ENCODE measurements at regions not wholly inside any gene's neighbourhood (a gene's known extent, or its start where the extent isn't known, plus 50 kb on each side); places are given as distances from the start of the nearest gene placed in this dataset.
"Not testable (repeated sequence)": the region's sequence is repeated elsewhere in the genome, so short reads cannot be mapped to it uniquely, and the experiment has no call there.

DNA sequence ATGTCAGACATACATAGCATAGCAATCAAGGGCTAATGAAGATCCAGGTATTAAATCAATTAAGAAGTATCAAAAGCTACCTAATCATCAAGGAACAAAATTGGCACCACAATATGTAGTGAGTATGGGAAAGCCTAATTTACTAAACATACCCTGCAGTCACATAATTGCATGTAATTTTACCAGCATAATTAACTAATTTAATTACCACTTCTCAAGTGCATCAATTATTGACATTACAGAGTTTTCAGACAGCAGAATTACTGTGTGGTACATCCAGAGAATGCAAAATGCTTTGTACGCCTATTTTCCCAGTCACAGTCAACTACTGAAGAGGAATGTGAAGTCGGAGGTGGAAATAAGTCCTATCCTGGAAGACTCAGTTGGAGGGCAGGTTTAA is 279.0 kb upstream of the ID4 start:
- Mint-ChIP-seq H3K4me3 (no peak overlapping the region), H3K4me1 (ENCODE audit: low read depth in 2 of 2) (no peaks in the 10 kb centered on the region), H3K9me3 (peaks cover 4% of the 10 kb centered on the region), H3K27me3 (no peaks in the 10 kb centered on the region), H3K36me3 (no peaks in the 10 kb centered on the region), H3K27ac (no peak overlapping the region)
- no peak for ATAC-seq
- no peak for DNase-seq (ENCODE audit: low spot score)

DNA sequence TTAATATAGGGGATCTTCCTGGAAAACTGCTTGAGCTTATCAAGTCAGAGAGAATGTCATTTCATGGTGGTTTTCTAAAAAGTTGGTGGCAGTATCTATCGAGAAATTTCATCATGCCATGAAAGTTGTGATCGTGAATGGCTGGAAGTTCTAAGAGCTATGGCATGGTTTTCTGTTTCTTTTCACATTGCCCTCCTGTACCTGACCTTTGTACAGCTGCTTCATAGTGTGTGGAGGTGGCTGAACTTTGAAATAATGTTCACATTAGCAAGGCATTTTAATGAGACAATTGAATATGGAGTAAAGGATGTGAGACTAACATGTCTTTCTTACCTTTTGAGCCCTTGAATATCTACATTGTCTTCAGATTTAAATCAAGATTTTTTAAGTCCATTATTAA is 278.2 kb upstream of the ID4 start:
- no peaks in the 10 kb centered on the region for H3K4me1 Mint-ChIP-seq (ENCODE audit: low read depth in 2 of 2)
- H3K4me3 Mint-ChIP-seq = no peak overlapping the region
- peaks cover 3% of the 10 kb centered on the region for H3K9me3 Mint-ChIP-seq
- no peaks in the 10 kb centered on the region for H3K36me3 Mint-ChIP-seq
- DNase-seq (ENCODE audit: low spot score) = no peak
- H3K27ac Mint-ChIP-seq = no peak overlapping the region
- H3K27me3 Mint-ChIP-seq = no peaks in the 10 kb centered on the region
- no peak for ATAC-seq

DNA sequence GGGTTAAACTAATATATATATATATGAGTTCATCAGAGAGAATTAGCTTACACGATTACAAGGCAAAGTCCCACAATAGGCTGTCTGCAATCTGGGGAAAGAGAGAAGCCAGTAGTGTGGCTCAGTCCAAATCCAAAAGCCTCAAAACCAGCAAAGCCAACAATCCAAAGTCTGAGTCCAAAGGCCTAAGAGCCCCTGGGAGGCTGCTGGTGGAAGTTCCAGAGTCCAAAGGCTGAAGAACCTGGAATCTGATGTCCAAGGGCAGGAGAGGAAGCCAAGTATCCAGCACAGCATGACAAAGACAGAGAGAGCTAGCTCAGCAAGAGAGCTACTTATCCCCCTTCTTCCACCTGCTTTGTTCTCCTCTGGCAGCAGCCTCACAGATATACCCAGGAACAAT is 274.7 kb upstream of the ID4 start:
- no peaks in the 10 kb centered on the region for H3K36me3 Mint-ChIP-seq
- no peak for ATAC-seq
- no peak for DNase-seq (ENCODE audit: low spot score)
- no peak overlapping the region for H3K4me3 Mint-ChIP-seq
- H3K27ac Mint-ChIP-seq = no peak overlapping the region
- peaks cover 5% of the 10 kb centered on the region for H3K9me3 Mint-ChIP-seq
- no peaks in the 10 kb centered on the region for H3K27me3 Mint-ChIP-seq
- no peaks in the 10 kb centered on the region for H3K4me1 Mint-ChIP-seq (ENCODE audit: low read depth in 2 of 2)

DNA sequence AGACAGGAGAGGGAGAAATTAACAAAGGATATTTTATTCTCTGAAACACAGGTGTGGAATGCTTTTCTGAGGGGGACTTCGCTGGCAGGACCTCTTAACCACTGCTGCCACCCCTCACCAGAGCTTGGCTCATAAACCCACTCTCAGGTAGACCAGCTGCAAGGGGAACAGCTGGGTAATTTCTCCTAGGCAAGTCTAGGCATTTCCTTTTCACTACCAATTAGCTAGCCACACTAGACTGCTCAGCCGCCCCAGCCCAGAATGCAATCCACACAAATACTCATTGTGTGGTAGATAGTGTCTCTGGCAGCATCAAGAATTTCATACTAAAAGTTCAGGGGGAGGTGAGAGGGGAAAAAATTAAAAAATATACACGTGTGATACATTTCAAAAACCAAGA is 267.6 kb upstream of the ID4 start:
- no peaks in the 10 kb centered on the region for H3K4me1 Mint-ChIP-seq (ENCODE audit: low read depth in 2 of 2)
- no peak overlapping the region for H3K27ac Mint-ChIP-seq
- peaks cover 11% of the 10 kb centered on the region for H3K9me3 Mint-ChIP-seq
- ATAC-seq = no peak
- no peaks in the 10 kb centered on the region for H3K27me3 Mint-ChIP-seq
- no peak for DNase-seq (ENCODE audit: low spot score)
- H3K36me3 Mint-ChIP-seq = no peaks in the 10 kb centered on the region
- no peak overlapping the region for H3K4me3 Mint-ChIP-seq

DNA sequence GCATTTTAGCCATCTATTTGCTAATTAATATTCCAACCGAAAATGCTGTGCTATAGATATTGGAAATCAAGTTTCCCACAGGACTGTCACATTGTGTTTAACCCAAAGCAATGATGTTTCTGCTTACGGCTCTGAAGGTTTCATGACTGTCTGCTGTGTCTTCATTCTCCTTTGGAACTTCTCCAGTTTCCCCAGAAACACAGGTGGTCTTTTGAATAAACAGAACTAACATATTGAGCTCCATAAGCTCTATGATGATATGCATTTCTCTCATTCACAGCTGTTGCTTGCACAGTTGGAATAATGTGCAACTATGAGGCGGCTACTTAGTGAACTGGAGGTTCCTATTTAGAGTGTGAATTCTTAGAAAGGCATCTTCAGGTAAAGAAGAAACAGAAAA is 266.0 kb upstream of the ID4 start:
- Mint-ChIP-seq H3K4me1 (ENCODE audit: low read depth in 2 of 2) (no peaks in the 10 kb centered on the region), H3K36me3 (no peaks in the 10 kb centered on the region), H3K4me3 (no peak overlapping the region), H3K27me3 (no peaks in the 10 kb centered on the region), H3K9me3 (peaks cover 9% of the 10 kb centered on the region), H3K27ac (no peak overlapping the region)
- no peak for DNase-seq (ENCODE audit: low spot score)
- no peak for ATAC-seq

DNA sequence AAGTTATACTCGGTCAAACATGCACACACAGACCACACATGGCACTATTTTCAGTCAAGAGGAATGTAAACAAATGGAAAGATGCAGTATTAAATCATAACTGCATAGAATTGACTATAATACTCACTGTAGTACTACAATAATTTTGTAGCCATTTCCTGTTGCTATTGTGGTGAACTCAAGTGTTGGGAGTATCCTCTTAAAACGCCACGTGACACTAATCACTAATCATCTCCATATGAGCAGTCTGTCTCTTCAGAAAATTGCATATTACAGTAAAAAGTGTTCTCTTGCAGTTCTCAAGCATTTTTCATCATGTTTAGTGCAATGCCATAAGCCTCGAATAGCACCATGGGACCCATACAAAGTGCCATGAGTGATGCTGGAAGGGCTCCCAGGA is 258.7 kb upstream of the ID4 start:
- DNase-seq (ENCODE audit: low spot score) (no peak), ATAC-seq (no peak)
- H3K36me3 Mint-ChIP-seq = no peaks in the 10 kb centered on the region
- H3K4me1 Mint-ChIP-seq (ENCODE audit: low read depth in 2 of 2) = no peaks in the 10 kb centered on the region
- no peak overlapping the region for H3K4me3 Mint-ChIP-seq
- peaks cover 4% of the 10 kb centered on the region for H3K9me3 Mint-ChIP-seq
- H3K27me3 Mint-ChIP-seq = no peaks in the 10 kb centered on the region
- H3K27ac Mint-ChIP-seq = no peak overlapping the region

DNA sequence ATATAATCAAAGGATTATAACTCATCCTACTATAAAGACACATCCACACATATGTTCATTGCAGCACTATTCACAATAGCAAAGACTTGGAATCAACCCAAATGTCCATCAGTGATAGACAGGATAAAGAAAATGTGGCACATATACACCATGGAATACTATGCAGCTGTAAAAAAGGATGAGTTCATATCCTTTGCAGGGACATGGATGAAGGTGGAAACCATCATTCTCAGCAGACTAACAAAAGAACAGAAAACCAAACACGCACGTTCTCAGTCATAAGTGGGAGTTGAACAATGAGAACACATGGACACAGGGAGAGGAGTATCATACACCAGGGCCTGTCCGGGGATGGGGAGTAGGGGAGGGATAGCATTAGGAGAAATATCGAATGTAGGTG is 253.0 kb upstream of the ID4 start:
- not testable (repeated sequence) for ATAC-seq; H3K4me3 Mint-ChIP-seq; H3K27ac Mint-ChIP-seq; H3K27me3 Mint-ChIP-seq; H3K4me1 Mint-ChIP-seq (ENCODE audit: low read depth in 2 of 2); DNase-seq (ENCODE audit: low spot score); H3K36me3 Mint-ChIP-seq; H3K9me3 Mint-ChIP-seq

DNA sequence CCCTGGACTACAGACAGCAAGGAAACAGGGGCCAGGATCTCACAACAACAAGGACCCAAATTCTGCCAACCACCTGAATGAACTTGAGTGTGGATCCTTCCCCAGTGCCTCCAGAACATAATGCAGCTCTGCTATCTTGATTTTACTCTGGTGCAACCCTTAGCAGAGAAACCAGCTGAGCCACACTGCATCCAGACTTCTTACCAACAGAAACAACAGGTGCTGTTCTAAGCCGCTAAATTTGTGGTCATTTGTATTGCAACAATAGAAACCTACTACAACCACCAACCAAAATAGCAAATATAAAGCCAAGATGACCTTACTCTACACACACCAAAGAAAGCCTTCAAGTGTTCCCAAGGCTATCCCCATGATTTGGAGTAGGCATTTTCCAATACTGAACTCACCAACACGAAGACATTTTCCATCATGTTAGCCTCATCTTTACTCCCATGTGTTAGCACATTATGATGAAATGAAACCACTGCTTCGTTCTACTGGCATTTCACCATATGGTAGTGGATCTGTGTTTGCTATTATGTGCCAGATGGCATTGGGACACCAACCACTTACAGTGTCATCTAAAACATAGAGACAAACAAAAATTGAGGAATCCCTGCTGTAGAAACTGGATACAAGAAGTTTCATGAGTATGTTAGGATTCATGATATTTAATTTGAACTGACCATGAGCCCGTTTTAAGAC is 249.8 kb upstream of the ID4 start:
- Mint-ChIP-seq H3K4me1 (ENCODE audit: low read depth in 2 of 2) (no peaks in the 10 kb centered on the region), H3K36me3 (no peaks in the 10 kb centered on the region), H3K4me3 (no peak overlapping the region), H3K27ac (no peak overlapping the region), H3K9me3 (peaks cover 3% of the 10 kb centered on the region), H3K27me3 (no peaks in the 10 kb centered on the region)
- no peak for DNase-seq (ENCODE audit: low spot score)
- no peak for ATAC-seq

DNA sequence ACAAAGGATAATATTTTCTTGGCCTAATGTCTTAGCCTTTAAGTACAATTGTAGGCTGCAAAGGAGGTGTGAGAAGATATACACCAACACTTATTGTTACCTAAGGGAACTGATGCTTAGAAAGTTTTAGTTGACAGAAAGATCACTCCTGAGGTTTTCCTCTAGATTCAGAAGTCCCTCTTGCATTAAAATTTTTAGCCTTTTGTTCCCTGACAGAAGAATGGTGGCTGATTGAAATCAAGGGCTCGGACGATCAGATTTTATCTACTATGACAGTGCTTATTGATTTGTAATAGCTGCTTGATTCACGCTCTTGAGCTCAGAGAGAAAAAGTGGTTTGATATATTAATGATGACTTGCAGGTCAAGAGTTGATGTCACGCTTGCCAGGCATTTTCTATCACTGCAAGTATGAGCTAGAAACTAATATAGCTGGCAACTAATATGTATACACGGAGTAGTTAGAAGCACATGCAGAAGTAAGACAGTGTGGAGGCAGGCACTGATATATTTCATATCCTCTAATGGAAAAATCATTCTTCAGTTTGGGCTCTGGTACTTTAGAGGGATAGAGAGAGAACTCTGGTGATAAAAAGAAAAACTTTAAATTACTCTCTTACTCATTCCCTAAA is 246.6 kb upstream of the ID4 start:
- ATAC-seq (no peak), DNase-seq (ENCODE audit: low spot score) (no peak)
- no peak overlapping the region for H3K4me3 Mint-ChIP-seq
- H3K9me3 Mint-ChIP-seq = no peaks in the 10 kb centered on the region
- no peaks in the 10 kb centered on the region for H3K36me3 Mint-ChIP-seq
- no peaks in the 10 kb centered on the region for H3K27me3 Mint-ChIP-seq
- no peaks in the 10 kb centered on the region for H3K4me1 Mint-ChIP-seq (ENCODE audit: low read depth in 2 of 2)
- H3K27ac Mint-ChIP-seq = no peak overlapping the region

DNA sequence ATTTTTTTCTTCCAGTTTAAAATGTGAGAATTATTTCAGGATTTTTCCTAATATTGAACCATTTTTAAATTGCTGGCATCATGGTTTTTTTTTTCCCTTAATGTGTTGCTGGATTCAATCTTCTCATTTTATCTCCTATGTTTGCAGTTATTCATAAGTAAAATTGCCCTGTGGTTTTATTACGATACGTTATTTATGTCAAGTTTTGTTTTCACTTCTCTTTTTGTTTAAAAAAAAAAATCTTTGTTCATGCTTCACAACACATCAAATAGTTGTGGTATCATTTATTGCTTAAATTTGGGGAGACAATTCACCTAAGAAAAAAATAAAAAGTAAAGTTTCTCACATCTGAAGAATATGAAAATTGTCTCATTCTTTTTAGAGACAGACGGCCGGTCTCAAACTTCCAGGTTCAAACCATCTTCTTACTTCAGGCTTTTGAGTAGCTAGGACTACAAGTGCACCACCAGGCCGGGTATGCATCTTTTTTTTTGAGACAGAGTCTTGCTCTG is 239.3 kb upstream of the ID4 start:
- Mint-ChIP-seq H3K4me3 (no peak overlapping the region), H3K36me3 (no peaks in the 10 kb centered on the region), H3K9me3 (no peaks in the 10 kb centered on the region), H3K27me3 (no peaks in the 10 kb centered on the region), H3K27ac (no peak overlapping the region), H3K4me1 (ENCODE audit: low read depth in 2 of 2) (no peaks in the 10 kb centered on the region)
- ATAC-seq (no peak), DNase-seq (ENCODE audit: low spot score) (no peak)

DNA sequence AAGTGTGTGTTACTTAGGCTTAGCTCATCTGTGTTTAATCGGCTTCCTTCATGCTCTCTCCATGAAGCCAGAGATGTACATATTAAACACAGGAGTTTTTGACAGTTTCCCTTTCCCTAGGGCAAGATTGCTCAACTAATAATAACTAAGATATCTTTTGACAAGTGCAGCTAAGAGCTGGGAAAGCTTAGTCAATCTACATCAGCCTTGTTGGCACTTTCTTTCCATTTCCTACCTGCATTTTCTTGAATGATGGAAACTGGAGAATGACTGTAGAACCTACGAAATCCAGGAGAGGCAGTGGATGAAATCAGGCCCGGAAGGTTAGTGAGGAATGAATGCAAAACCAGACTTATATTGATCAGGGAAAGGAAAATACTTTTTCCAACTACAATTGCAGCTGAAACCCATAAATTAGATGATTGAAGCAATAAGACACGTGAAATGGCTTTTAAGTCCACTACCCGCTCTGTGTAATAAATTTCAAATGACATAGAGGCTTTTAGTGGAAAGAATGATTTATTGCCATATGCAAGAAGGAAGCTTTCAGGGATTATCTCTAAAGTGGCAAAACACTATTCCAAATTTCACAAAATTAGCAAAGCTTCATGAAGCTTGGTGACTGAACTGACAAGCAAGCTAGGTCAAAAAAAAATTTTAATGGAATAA is 237.2 kb upstream of the ID4 start:
- ATAC-seq = no peak
- Mint-ChIP-seq H3K36me3 (no peaks in the 10 kb centered on the region), H3K9me3 (no peaks in the 10 kb centered on the region), H3K4me3 (no peak overlapping the region), H3K27ac (no peak overlapping the region), H3K4me1 (ENCODE audit: low read depth in 2 of 2) (no peaks in the 10 kb centered on the region), H3K27me3 (no peaks in the 10 kb centered on the region)
- DNase-seq (ENCODE audit: low spot score) = no peak

DNA sequence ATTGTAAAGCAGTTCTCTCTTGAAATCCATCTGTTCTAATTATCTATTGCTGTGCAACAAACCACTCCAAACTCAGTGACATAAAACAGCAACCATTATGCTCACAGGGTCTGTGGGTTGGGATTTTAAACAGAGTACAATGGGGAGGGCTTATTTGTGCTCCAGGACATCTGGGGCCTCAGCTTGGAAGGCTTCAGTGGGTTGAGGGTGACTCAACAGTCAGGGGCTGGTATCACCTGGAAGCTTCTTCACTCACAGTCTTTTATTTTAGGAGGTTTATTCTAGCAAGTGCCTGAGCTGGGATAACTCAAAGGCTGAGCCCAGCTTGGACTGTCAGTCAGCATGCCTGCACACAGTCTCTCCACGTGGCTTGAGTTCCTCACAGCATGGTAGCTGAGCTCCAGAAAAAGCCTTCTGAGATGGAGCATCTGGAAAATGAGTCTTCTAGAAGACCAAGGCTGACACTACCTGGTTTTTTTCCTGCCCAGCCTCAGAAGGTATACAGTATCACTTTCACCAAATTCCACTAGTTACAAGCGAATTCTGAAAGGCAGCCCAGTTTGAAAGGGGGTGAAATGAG is 234.6 kb upstream of the ID4 start:
- no peak overlapping the region for H3K27ac Mint-ChIP-seq
- no peaks in the 10 kb centered on the region for H3K4me1 Mint-ChIP-seq (ENCODE audit: low read depth in 2 of 2)
- H3K27me3 Mint-ChIP-seq = no peaks in the 10 kb centered on the region
- DNase-seq (ENCODE audit: low spot score) = no peak
- H3K9me3 Mint-ChIP-seq = no peaks in the 10 kb centered on the region
- no peak overlapping the region for H3K4me3 Mint-ChIP-seq
- no peak for ATAC-seq
- no peaks in the 10 kb centered on the region for H3K36me3 Mint-ChIP-seq

DNA sequence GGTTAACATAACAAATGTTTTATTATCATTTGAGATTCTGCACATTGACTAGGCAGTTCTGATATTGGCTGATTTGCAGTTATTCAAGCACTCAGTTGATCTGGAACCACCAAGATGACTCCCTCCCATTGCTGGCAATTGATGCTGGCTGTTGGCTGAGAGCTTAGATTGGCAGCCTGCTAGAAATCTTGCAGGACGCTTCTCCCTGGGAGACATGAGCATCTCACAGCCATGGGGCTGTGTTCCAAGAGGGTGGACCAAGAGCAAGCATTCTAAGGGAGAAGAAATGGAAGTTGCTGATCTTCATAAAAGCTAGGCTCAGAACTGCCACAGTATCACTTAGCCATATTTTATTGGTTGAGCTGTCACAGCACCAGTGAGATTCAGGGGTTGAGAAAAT is 233.4 kb upstream of the ID4 start:
- Mint-ChIP-seq H3K36me3 (no peaks in the 10 kb centered on the region), H3K4me3 (no peak overlapping the region), H3K9me3 (no peaks in the 10 kb centered on the region), H3K27me3 (no peaks in the 10 kb centered on the region), H3K27ac (no peak overlapping the region), H3K4me1 (ENCODE audit: low read depth in 2 of 2) (no peaks in the 10 kb centered on the region)
- no peak for ATAC-seq
- no peak for DNase-seq (ENCODE audit: low spot score)

DNA sequence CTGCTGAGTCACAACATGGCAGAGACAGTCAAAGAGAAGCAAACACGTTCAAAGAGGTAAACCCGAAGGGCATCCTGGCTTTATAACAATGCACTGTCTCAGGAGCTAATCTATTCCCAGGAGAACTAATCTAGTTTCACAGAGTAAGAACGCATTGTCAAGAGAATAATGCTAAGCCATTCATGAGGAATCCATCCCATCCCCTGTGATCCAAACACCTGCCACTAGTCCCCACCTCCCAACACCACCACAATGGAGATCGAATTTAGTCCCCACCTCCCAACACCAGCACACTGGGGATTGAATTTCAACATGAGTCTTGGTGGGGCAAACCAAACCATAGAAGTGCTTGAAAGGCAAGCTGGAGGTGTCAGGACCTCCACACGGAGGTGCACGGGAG is 231.5 kb upstream of the ID4 start:
- H3K9me3 Mint-ChIP-seq = no peaks in the 10 kb centered on the region
- no peak overlapping the region for H3K4me3 Mint-ChIP-seq
- H3K36me3 Mint-ChIP-seq = no peaks in the 10 kb centered on the region
- no peak for DNase-seq (ENCODE audit: low spot score)
- no peak overlapping the region for H3K27ac Mint-ChIP-seq
- H3K4me1 Mint-ChIP-seq (ENCODE audit: low read depth in 2 of 2) = no peaks in the 10 kb centered on the region
- ATAC-seq = no peak
- H3K27me3 Mint-ChIP-seq = no peaks in the 10 kb centered on the region
